ENCODE measurements at regions not wholly inside any gene's neighbourhood (a gene's known extent, or its start where the extent isn't known, plus 50 kb on each side); places are given as distances from the start of the nearest gene placed in this dataset.

DNA sequence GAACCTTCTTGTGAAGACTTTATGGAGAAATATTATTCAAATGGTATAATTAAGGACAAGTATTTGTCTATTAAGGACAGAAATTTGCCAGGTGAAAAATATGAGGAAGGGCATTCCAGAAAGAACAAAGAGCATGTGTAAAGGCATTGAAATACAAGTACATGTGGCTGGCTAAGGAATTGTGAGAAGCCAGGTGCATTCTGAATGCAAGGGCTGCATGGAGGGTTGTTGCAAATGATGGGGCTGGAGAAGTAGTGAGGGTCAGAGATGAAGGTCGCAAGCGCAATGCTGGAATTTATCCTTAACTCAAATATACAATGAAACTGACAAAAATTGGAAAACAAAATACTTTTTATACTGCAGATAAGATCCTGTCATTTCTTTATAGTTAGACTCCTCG lies 437.7 kb downstream of the ADAMTS20 start:
- H3K4me2 ChIP-seq (ENCODE audit: control insufficient read depth, extremely low read depth, insufficient read depth, low read depth, low read length), result no peak overlapping the region
- no peak overlapping the region for H3K4me3 ChIP-seq (ENCODE audit: control insufficient read depth in 2 of 3, extremely low read depth in 1 of 3, insufficient read depth in 2 of 3, low read depth in 1 of 3, low read length in 3 of 3)
- H3K9me3 ChIP-seq (ENCODE audit: control insufficient read depth, low read depth, low read length), result no peaks in the 10 kb centered on the region
- no peaks in the 10 kb centered on the region for H3K9me1 ChIP-seq (ENCODE audit: control insufficient read depth, extremely low read depth, insufficient read depth, low read length)
- H3K36me3 ChIP-seq (ENCODE audit: control insufficient read depth in 2 of 2, extremely low read depth in 1 of 2, insufficient read depth in 2 of 2, low read length in 2 of 2), result no peaks in the 10 kb centered on the region
- H3K4me1 ChIP-seq (ENCODE audit: control insufficient read depth, extremely low read depth, insufficient read depth, low read length), result no peaks in the 10 kb centered on the region
- TF ChIP-seq, protein P1, sequence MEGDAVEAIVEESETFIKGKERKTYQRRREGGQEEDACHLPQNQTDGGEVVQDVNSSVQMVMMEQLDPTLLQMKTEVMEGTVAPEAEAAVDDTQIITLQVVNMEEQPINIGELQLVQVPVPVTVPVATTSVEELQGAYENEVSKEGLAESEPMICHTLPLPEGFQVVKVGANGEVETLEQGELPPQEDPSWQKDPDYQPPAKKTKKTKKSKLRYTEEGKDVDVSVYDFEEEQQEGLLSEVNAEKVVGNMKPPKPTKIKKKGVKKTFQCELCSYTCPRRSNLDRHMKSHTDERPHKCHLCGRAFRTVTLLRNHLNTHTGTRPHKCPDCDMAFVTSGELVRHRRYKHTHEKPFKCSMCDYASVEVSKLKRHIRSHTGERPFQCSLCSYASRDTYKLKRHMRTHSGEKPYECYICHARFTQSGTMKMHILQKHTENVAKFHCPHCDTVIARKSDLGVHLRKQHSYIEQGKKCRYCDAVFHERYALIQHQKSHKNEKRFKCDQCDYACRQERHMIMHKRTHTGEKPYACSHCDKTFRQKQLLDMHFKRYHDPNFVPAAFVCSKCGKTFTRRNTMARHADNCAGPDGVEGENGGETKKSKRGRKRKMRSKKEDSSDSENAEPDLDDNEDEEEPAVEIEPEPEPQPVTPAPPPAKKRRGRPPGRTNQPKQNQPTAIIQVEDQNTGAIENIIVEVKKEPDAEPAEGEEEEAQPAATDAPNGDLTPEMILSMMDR (optimal IDR thresholded peaks at IDR 0.05 in 1 of 3, IDR thresholded peaks at IDR 0.05 in 1 of 3, conservative IDR thresholded peaks at IDR 0.05 in 1 of 3; ENCODE audit: extremely low read depth in 1 of 3, insufficient read depth in 2 of 3, low read length in 3 of 3), result no peak
- no peak for TF ChIP-seq EZH2 (IDR thresholded peaks at IDR 0.05; ENCODE audit: low read length)
- FAIRE-seq (no peak), DNase-seq (ENCODE audit: low read depth, low spot score) (no peak)
- H3K27ac ChIP-seq (ENCODE audit: control insufficient read depth, insufficient read depth, low read length), result no peak overlapping the region
- no peaks in the 10 kb centered on the region for H3K79me2 ChIP-seq (ENCODE audit: control insufficient read depth, insufficient read depth, low read length)
- H3K27me3 ChIP-seq (ENCODE audit: control insufficient read depth, extremely low read depth, insufficient read depth, low read length), result no peaks in the 10 kb centered on the region
- dilution Hi-C loops (cut with MboI; ENCODE audit: extremely low pct_ligation_motif_present, low sequenced_read_pairs), result no loop called here
- H2AFZ ChIP-seq (ENCODE audit: control insufficient read depth, low read length), result no peak overlapping the region
- no peak overlapping the region for H3K9ac ChIP-seq (ENCODE audit: control insufficient read depth, extremely low read depth, insufficient read depth, low read length)
- no peaks in the 10 kb centered on the region for H4K20me1 ChIP-seq (ENCODE audit: control insufficient read depth, extremely low read depth, insufficient read depth, low read length)

DNA sequence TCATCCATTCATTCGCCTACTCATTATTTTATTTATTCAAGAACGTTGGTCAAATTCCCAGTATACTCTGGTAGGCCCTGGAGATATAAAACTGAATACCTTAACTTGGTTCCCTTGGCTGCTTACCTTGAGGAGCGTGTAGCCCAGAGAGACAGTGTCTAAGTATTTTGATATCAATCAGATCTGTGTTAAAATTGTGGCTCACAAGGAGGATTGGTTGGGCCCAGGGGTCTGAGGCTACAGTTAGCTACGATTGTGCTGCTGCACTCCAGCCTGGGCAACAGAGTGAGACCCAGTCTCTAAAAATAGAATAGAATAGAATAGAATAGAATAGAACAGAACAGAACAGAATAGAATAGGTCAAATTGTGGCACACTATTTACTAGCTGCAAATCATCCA lies 438.4 kb downstream of the ADAMTS20 start:
- no peak overlapping the region for H3K4me3 ChIP-seq (ENCODE audit: control insufficient read depth in 2 of 3, extremely low read depth in 1 of 3, insufficient read depth in 2 of 3, low read depth in 1 of 3, low read length in 3 of 3)
- DNase-seq (ENCODE audit: low read depth, low spot score) (no peak), FAIRE-seq (no peak)
- dilution Hi-C loops (cut with MboI; ENCODE audit: extremely low pct_ligation_motif_present, low sequenced_read_pairs), result no loop called here
- no peaks in the 10 kb centered on the region for H3K27me3 ChIP-seq (ENCODE audit: control insufficient read depth, extremely low read depth, insufficient read depth, low read length)
- TF ChIP-seq, protein P1 (optimal IDR thresholded peaks at IDR 0.05 in 1 of 3, IDR thresholded peaks at IDR 0.05 in 1 of 3, conservative IDR thresholded peaks at IDR 0.05 in 1 of 3; ENCODE audit: extremely low read depth in 1 of 3, insufficient read depth in 2 of 3, low read length in 3 of 3), result no peak
- no peak for TF ChIP-seq EZH2 (IDR thresholded peaks at IDR 0.05; ENCODE audit: low read length)
- H3K36me3 ChIP-seq (ENCODE audit: control insufficient read depth in 2 of 2, extremely low read depth in 1 of 2, insufficient read depth in 2 of 2, low read length in 2 of 2), result no peaks in the 10 kb centered on the region
- H2AFZ ChIP-seq (ENCODE audit: control insufficient read depth, low read length), result no peak overlapping the region
- H3K9ac ChIP-seq (ENCODE audit: control insufficient read depth, extremely low read depth, insufficient read depth, low read length), result no peak overlapping the region
- no peaks in the 10 kb centered on the region for H3K9me3 ChIP-seq (ENCODE audit: control insufficient read depth, low read depth, low read length)
- H4K20me1 ChIP-seq (ENCODE audit: control insufficient read depth, extremely low read depth, insufficient read depth, low read length), result no peaks in the 10 kb centered on the region
- no peaks in the 10 kb centered on the region for H3K9me1 ChIP-seq (ENCODE audit: control insufficient read depth, extremely low read depth, insufficient read depth, low read length)
- H3K79me2 ChIP-seq (ENCODE audit: control insufficient read depth, insufficient read depth, low read length), result no peaks in the 10 kb centered on the region
- H3K4me2 ChIP-seq (ENCODE audit: control insufficient read depth, extremely low read depth, insufficient read depth, low read depth, low read length), result no peak overlapping the region
- H3K4me1 ChIP-seq (ENCODE audit: control insufficient read depth, extremely low read depth, insufficient read depth, low read length), result peaks cover 3% of the 10 kb centered on the region
- no peak overlapping the region for H3K27ac ChIP-seq (ENCODE audit: control insufficient read depth, insufficient read depth, low read length)

All from keratinocyte (primary cell).